SU-DHL-6 (cell line): ENCODE measurements at regions not wholly inside any gene's neighbourhood (a gene's known extent, or its start where the extent isn't known, plus 50 kb on each side); places are given as distances from the start of the nearest gene placed in this dataset.

Source experiments
- CTCF ChIP-seq: fragments of 200-600 bp; sonication (generic); IDR thresholded peaks from one replicate; pipeline ENCODE4 v1.5.1; 2017; ENCODE audit warnings: antibody characterized with exemption, mild to moderate bottlenecking, low read length, moderate library complexity; ENCODE audit not compliant: insufficient read depth, poor library complexity, severe bottlenecking
- EZH2phosphoT487 ChIP-seq: fragments of 200-600 bp; sonication (generic), shearing (Covaris generic); conservative IDR thresholded peaks from 2 replicates; pipeline ENCODE4 v1.6.1; 2018; ENCODE audit warnings: mild to moderate bottlenecking, antibody characterized with exemption, low read length, moderate library complexity, mixed read lengths

GRCh38 chr10:126795318-126795717 lies 109.9 kb upstream of the DOCK1 start:
- TF ChIP-seq CTCF (no peak), EZH2phosphoT487 (no peak)
